ENCODE measurements at regions not wholly inside any gene's neighbourhood (a gene's known extent, or its start where the extent isn't known, plus 50 kb on each side); places are given as distances from the start of the nearest gene placed in this dataset.

DNA sequence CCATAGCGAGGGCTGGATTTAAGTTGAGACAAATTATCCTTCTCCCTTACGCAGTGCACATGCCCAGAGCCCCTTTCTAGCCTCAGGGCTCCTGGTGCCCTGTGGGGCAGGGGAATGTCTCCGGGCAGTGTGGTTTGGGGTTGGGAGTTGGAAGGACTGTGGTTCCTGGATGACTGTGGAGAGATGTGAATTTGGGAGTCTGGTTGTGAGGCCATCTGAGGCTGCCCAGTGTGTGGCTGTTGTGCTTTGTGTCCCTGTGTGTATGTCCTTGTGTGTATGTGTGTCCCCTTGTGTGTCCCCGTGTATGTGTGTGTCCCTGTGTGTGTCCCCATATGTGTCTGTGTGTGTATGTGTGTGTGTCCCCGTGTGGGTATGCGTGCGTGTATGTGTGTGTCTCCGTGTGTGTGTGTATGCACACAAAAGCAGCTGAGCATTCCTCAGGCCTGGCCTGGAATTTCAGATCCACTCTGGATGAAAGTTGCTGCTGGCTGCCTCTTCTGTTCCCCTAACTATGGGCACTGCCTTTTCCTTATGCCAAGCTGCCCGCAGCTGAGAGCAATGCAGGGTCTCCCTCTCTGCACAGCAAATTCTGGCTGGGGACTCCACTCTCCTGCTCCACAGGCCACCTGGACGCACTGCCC, 65.4 kb downstream of the UBIAD1 start:
- no peak for DNase-seq (ENCODE audit: low spot score)

DNA sequence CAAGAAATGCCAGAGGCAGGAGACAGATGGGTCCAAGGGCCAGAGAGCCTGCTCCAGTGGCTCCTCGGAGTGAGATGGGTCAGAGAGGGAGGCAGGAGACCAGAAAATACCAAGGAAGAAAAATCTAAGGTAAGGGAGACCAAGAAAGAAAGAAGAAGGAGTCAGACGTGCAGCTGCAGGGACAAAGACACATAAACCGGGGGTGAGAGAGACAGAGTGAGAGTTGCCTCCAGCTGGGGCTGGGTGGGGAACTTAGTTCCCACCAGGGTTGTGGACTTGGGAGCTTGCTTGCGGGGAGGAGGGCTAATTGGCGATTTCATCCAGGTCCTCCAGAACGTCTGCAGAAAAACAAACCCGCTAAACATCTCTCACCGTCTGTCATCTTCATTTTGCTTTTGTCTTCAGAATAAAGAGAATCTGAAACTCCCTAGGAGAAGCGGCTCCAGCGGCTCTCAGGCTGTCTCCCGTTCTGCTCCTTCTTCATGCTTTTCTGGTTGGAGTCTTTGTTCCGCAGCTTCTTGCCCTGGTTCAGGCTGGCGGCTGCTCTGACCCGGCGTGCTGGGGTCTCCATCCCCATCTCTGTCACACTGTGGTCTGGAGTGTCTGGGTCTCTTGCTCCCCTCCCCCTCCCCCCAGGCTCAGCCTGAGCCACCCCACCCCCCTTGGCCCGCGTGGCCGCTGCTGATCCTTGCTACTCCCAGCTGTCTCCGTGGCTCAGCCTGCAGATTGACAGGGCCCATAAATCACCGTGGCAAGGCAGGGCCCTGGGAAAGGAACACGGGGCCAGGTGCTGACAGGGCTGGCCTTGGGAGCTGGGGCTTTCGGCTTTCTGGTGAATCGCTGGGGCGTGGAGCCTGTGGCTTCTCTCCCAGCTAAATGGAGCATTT, 66.6 kb downstream of the UBIAD1 start:
- DNase-seq (ENCODE audit: low spot score), result no peak

DNA sequence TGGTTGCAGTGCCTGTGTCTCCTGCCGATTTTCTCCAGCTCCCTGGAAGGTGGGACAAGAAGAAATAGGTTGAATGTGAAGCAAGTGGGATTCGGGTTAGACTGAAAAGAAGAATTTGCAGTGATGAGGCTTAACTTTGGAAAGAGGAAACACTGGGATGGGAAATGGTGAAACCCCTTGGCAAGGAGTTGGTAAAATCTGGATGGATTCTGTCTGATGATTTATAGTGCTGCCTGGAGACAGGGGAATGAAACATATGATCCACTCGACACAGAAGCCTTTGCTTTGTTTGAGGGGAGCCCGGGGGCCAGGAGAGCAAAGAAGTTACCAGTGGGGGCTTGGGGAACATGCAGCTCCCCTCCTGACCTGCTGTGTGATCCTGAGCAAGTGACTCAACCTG, 67.2 kb downstream of the UBIAD1 start:
- no peak for DNase-seq (ENCODE audit: low spot score)

DNA sequence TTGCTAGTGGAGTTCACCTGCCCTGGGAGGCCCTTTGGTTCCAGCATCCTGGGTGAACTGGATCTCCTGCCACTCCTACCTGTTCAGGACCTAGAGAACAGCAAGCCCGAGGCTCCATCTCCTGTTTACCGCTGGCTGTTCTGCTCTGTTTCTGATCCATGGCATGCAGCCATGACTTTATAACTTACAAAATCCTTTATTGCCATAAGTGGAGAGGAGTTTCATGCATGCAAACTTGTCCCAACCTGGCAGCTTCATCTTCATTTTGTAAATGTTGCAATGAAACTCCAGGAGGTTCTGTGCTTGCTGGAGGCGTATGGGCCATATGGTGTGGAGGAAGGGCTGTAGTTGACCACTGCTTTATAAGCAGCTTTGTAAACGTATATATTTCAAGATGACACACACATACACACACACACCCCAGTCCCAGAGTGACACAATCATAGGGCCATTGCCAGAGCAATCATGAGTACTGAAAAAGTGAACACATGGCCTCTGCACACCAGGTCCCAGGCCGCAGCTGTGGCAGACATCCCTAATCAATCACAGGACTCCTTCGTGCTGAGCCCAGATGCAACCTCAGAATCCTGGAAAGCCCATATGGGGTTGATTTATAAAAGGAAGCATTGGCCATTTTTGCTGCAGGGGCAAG, 69.0 kb downstream of the UBIAD1 start:
- no peak for DNase-seq (ENCODE audit: low spot score)

DNA sequence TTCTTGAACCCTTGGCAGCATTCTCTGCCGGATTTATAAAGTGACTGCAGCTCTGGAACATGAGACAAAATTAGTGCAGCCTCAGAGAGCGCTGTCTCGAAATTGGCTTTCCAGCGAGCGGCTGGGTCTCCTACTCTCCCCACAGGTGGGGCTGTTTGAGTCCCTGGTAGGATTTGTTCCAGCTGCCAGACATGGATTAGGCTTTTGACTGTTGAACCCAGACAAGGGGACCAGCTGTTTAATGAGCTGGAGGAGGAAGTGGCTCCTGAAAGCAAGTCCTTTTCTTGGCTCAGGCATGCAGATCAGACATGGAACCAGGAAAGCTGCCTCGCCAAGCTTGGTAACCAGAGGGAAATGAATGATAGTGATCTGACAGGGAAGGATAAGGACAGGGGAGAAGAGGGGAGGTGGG, 69.6 kb downstream of the UBIAD1 start:
- no peak for DNase-seq (ENCODE audit: low spot score)

DNA sequence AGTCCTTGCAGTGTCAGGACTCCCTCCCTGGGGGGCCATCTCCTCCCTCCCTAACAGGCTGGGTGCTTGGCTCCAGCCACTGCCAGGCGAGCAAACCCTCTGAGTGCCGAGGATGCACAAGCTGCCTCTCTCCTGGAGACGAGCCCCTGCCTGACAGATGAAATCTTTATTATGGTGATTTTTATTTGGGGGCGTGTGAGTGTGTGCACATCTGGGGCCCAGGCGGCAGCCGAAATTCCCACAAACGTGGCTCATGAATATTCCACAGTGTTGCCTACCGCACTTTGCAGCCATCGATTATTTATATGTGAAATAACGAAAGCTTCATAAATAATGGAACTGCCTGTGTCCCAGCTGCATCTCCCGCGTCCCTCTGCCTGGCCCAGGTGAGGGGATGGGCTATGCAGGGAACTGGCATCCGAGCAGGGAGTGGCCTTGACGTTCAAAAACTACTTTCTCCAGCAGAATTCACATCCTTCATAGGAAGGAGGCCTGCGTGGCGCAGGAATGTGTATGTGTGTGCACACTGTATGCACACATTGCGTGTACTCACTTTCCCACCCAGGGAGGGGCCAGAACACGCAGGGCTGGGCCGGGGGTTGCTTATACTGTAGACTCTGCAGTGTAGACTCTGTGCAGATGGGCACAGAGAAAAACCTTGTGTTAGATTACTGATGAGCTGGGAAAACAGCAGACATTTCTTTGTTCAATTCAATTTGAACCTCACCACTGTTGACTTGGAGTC, 73.1 kb downstream of the UBIAD1 start:
- DNase-seq (ENCODE audit: low spot score), result no peak

DNA sequence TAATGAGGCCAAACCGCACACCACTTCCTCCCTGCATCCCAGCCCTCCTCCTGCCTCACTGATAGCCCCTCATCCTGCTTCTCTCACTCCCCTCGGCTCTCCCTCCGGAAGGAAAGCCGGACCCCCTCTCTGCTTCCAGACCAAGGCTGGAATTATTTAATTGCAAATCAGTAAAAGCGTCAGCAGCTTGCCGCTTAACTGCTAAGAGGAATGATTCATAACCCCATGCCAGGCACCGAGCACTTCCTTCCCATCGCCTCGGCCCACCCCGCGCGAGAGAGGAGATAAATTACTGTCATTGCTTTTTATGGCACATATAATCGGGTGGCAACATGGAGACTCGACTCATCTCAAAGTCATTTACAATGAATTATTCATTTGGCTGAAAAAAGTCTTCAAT, 77.3 kb downstream of the UBIAD1 start:
- no peak for DNase-seq (ENCODE audit: low spot score)

DNA sequence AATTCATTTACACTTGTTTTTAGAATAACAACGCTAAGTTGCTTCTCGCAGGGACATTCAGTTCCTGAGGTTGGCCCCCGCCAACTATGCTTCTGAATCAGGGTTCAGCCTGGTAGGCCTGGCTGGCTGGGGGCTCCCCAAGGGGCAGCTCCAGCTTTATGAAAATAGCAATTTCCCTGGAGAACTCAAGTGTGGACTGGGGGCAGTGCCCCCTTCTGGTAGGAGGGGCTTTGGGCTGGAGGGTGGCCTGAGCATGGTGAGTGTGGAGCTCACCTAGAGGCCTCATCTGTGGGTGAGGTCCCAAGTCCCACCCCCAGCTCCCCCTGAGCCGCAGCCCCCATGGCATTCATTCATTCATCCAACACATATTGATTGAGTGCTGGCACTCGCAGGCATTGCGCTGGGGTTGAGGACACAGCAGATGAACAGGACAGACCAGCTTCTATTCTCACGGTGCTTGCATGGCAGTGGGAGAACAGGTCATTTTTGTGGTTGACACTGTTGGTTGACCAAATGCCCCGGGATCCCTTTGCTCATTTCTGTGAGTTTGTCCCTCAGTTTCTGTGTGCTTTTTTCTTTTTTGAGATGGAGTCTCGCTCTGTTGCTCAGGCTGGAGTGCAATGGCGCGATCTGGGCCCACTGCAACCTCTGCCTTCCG, 79.2 kb downstream of the UBIAD1 start:
- DNase-seq (ENCODE audit: low spot score), result no peak

DNA sequence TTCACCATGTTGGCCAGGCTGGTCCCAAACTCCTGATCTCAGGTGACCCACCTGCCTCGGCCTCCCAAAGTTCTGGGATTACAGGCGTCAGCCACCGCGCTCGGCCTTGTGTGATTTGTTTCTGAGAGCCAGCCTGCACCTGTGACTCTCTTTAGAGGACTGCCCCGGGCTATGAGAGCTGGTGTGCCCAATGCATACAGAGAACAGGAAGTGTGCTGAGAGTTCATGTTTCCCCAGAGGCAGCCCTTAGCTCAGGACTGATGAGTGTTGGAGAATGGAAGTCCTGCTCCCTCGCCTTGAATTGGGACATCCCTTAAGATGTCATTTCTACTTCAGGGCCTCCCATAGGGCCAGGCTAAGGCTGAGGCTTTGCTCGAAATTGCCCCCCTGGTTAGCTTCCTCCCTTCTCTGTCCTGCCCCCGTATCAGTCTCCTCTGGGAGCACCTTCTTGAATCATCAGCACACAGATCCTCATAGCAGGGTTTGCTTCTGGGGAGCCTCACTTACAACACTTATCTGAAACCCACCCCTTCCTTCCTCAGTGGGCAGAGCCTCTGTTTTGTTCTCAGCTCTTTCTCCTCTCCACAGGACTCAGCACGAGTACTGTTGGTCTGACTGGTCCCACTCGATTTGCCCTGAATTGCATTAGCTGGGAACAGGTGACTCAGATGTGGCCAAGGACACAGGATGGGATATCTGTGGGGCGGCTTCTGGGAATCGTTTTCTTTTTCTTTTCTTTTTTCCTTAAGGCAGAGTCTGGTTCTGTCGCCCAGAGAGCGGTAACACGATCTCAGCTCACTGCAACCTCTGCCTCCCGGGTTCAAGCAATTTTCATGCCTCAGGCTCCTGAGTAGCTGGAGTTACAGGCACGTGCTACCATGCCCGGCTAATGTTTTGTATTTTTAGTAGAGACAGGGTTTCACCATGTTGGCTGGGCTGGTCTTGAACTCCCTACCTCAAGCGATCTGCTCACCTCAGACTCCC, 80.1 kb downstream of the UBIAD1 start:
- DNase-seq (ENCODE audit: low spot score), result no peak

DNA sequence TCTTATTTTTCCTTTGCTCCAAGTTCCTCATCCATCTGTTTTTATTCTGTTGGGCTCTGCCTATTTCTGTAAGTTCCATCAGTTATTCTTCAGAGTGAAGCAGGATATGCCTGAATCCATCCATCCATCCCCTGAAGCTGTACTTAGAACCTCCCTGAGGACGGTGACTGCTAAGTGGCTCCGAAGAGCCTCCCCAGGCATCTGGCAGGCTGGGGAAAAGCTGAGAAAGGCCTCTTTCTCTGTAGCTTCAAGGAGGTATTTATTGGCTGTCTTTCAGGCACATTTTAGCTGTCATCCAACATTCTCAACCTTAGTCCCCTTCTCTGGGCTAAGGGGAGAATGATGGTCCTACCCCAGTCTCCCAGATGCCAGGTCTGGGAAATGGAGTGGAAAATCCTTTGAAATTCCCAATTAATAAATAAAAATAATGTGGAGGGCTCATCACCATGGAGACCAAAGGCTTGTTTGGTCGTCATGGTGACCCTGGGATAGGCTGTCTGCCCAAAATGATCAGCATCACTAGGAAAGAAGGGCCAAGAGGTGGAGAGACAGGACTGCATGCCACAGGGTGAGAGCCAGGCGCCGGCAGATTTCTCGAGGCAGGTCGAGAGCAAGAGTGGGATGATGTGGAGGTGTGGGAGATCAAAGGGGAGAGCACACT, 82.0 kb downstream of the UBIAD1 start:
- no peak for DNase-seq (ENCODE audit: low spot score)

DNA sequence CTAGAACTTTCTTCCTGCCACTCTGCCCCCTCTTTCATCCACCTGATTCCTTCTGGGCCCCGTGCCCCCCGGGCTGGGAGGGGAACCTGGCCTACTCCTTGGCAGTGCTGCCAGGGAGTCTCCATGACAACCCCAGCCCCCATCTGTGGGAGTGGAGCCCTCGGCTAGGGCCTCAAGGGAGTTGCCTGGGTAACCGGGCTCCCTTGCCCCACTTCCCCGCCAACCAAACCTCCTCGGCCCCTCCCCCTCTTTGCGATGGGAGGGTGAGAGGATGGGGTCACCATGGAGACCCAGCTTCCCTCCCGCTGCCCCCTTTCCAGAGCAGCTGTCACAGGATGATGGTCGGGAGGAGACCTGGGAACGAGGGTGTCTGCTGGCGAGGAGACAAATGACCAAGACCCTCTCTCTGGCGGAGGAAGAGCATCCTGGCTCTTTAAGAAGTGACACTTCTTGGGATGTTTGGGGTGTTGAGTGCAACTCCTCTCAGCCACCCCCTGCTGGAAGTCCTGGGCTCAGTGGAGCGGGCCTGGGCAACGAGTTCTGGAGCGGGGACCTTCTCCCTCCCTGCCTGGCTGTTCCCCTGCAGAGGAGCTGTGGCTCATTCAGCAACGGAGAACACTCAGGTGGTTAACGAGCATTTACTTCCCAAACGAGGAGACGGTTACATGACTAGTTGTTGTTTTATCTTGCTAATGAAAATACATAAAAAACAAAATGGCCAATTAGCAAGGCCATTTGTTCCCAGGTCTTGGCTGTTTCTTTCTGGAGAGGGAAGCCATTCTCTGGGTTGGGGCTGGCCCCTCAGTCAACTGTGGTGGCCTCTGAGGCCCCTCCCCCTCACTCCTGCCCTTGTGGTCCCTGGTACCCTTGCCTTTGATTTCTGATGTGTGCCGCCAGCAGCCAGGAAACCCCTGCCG, 82.8 kb downstream of the UBIAD1 start:
- no peak for DNase-seq (ENCODE audit: low spot score)

DNA sequence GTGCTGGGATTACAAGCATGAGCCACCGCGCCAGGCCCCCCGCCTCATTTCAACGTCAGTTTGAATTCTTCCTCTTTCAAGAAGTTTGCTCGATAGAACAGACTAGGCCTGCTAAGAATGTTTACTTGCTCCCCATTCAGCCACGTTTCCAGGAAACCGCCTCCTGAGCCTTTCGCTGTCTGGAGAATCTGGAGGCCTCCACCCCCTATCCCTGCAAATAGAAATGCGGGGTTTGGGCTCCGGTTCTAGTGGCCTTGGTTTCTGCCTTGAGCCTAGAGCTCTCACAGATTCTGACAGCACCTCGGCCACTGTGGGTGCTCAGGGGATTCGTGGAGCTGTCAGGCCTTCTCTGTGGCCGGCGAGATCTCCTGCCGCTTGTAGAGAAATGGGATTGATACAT, 84.3 kb downstream of the UBIAD1 start:
- DNase-seq (ENCODE audit: low spot score), result no peak

DNA sequence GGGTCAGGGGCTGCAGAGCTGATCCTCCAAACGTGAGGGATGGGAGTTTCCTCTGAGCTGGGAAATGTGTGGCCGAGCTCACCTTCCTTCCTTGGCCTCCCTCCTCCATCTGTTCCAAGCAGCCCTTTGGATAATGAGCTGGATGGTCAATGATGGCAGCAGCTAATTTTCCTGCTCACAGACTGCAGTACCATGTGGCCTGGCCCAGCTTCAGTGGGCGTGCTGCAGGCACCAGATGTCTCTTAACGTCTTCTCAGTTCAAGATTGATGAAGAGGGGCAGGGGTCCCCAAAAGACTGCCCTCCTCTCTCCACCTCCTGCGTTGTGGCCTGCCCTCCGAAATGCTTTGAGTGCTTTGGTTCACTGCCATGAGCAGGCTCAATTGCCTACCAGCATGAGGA, 86.0 kb downstream of the UBIAD1 start:
- no peak for DNase-seq (ENCODE audit: low spot score)

DNA sequence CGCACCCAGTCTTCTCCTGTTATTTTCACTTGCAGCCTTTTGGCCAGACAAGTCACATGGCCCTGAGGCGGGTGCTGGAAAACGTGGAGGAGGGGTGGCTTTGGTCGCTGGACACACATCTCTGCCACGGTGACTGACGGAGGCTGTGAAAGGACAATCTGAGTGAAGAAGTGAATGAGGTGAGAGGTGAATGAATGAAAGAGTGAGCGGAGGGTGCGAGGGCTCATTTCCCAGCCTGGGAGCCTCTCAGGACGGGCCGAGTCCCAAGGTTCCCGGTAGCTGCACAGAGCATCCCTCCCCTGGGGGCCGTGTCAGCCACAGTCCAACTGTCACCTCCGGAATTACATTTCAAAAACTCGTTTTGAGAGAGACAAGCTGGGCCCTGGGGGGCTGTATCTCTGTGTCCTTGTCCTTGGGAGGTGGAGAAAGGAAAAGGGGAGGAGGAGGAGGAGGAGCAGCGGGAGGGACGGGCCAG, 89.6 kb downstream of the UBIAD1 start:
- DNase-seq (ENCODE audit: low spot score), result no peak

DNA sequence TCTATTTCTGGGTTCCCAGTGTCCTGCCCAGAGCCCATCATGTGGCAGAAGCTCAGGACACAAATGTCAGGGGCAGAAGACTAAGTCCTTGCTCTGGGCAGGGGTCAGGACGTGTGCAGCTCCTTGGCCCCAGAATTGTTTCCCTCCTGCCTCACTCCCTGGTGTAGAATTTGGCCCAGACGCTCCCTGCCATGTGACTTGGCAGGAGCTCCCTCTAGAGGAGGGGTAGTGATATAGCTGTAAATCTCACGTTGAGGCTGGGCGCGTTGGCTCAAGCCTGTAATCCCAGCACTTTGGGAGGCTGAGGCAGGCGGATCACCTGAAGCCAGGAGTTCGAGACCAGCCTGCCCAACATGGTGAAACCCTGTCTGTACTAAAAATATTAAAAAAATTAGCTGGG, 91.2 kb downstream of the UBIAD1 start:
- DNase-seq (ENCODE audit: low spot score), result no peak

DNA sequence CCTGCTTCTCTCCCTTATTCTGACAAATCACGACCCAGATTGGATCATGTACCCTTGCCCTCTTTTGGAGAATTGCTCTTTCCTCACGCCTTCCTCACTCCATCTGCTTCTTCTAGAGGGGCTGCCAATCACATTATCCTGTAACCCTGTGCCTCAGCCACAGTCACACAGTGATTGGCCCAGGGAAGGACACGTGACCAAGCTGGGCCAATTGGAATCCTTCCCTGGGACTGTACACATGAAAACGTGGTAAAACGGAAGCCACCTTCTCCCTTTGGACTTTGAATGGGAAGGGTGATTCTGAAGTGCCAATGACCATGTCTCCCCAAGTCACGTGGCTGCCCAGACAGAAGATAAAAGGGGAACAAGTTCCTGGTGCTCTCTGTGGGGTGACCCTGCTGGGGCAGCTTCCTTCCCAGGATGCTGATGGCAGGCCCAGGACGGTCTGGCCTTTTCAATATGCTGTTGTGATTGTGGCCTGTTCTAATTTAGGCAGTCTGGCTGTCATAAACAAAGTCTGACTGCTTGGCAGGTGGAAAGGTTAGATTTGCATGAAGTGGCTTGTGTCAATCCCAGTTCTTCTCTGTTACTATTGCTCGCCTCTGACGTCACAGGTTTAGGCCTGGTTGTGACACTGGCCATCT, 92.9 kb downstream of the UBIAD1 start:
- DNase-seq (ENCODE audit: low spot score), result no peak

DNA sequence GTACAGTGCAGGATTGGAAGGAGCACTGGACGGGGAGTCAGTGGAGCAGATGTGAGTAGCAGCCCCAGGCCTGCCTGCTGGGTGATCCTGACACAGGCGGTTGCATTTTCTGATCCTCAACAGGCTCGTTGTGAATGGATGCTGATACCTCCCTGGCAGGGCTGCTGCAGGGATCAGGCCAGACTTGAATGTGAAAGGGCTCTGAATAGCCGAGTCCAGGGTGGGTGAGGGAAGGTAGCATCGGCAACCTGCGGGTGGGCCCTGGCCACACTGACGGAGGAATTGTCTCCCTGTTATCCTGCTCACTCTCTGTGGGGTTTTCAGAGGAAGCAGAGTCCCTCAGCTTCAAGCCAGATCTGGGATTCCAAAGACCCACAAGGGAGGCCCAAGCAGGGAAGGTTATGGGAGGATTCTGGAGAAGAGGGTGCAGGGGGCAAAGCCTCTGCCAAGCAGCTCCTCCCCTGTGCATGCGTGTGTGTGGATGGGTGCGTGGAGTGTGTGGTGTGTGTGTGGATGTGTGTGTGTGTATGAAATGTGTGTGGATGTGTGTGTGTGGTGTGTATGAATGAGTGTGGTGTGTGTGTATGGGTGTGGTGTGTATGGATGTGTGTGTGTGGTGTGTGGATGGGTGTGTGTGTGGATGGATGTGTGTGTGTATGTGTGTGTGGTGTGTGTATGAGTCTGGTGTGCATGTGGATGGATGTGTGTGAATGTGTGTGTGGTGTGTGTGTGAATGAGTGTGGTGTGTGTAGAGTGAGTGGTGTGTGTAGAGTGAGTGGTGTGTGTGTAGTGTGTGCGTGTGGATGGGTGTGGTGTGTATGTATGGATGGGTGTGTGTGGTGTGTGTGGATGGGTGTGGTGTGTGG, 100.3 kb downstream of the UBIAD1 start:
- DNase-seq (ENCODE audit: low spot score), result no peak
